HepG2 (cell line): ENCODE measurements at regions not wholly inside any gene's neighbourhood (a gene's known extent, or its start where the extent isn't known, plus 50 kb on each side); places are given as distances from the start of the nearest gene placed in this dataset.

Source experiments
- ATAC-seq: fragments of 200-7000 bp; cut with Tn5 transposase; 3 replicates; pipeline ENCODE4 v1.9.1; 2020; ENCODE audit warnings: mild to moderate bottlenecking, moderate library complexity
- BruUV-seq: library from RNA; stranded (reverse); fragments of 400-500 nt; replicated peaks from 2 replicates; lab custom pipeline; 2021; lab: Mats Ljungman, UMichigan
- CTCF ChIA-PET: fragments of 300-600 bp; formaldehyde crosslinking; extraction: SDS; loops from one replicate; lab custom pipeline; 2021; ENCODE audit warnings: low total read pairs, inconsistent platforms, low intra/inter-chr PET ratio; lab: Yijun Ruan, JAX
- POLR2A ChIA-PET: fragments of 350-600 bp; sonication (Branson Sonifier 250); formaldehyde crosslinking; loops from one replicate; lab custom pipeline; 2020; ENCODE audit warnings: antibody characterized with exemption, inconsistent platforms; lab: Yijun Ruan, JAX
- DNase-seq: peaks from one replicate; pipeline ENCODE4 v3.0.0-alpha.2; 2015; ENCODE audit warnings: low spot score
- FAIRE-seq: peaks from 3 replicates; lab custom pipeline; 2011; peaks lifted over from hg19 to GRCh38; lab: Jason Lieb, UNC
- H2AFZ ChIP-seq: one replicate; pipeline ENCODE4 v1.6.1; 2011; ENCODE audit warnings: low read length, inconsistent platforms
- H3K27ac ChIP-seq: fragments of 300-600 bp; 3 replicates; pipeline ENCODE4 v1.8.0; 2011; ENCODE audit warnings: mixed run types, mild to moderate bottlenecking, mixed read lengths, low read length, inconsistent platforms; ENCODE audit not compliant: insufficient read depth; ENCODE audit errors: extremely low read length
- H3K27me3 ChIP-seq, 2 experiments: fragments of 200-600 bp in 1 of 2; 2 replicates in 1 of 2; 3 replicates in 1 of 2; pipeline versions ENCODE4 v1.6.0 to v1.8.0; 2011; ENCODE audit warnings: low read length in 2 of 2, mild to moderate bottlenecking in 2 of 2, moderate library complexity in 2 of 2, inconsistent platforms in 1 of 2; ENCODE audit not compliant: insufficient read depth in 2 of 2, control insufficient read depth in 1 of 2
- H3K36me3 ChIP-seq, 2 experiments: fragments of 200-600 bp in 1 of 2; replicated peaks in 1 of 2; 2 replicates in 1 of 2; 3 replicates in 1 of 2; pipeline versions ENCODE4 v1.5.1 to v1.8.0; 2011; ENCODE audit warnings: low read length in 2 of 2, inconsistent platforms in 1 of 2; ENCODE audit not compliant: insufficient read depth in 2 of 2, control insufficient read depth in 1 of 2
- H3K4me1 ChIP-seq: 2 replicates; pipeline ENCODE4 v1.5.1; 2012; ENCODE audit warnings: low read length, inconsistent platforms; ENCODE audit not compliant: insufficient read depth
- H3K4me2 ChIP-seq: 2 replicates; pipeline ENCODE4 v1.6.0; 2011; ENCODE audit warnings: low read depth, low read length, inconsistent platforms
- H3K4me3 ChIP-seq, 3 experiments: fragments of 200-600 bp in 1 of 3; sonication (generic), shearing (Covaris generic) in 1 of 3; replicated peaks in 1 of 3; 2 replicates each; pipeline ENCODE4 v1.5.1; 2011 to 2016; ENCODE audit warnings: low read length in 3 of 3, inconsistent platforms in 2 of 3, low read depth in 2 of 3, mild to moderate bottlenecking in 2 of 3, control low read depth in 1 of 3, mixed read lengths in 1 of 3; ENCODE audit not compliant: insufficient read depth in 1 of 3
- H3K79me2 ChIP-seq: one replicate; pipeline ENCODE4 v1.6.1; 2011; ENCODE audit warnings: low read length, inconsistent platforms; ENCODE audit not compliant: insufficient read depth
- H3K9ac ChIP-seq: 2 replicates; pipeline ENCODE4 v1.6.0; 2011; ENCODE audit warnings: mild to moderate bottlenecking, low read depth, low read length, inconsistent platforms; ENCODE audit not compliant: insufficient read depth
- H3K9me3 ChIP-seq: 2 replicates; pipeline ENCODE4 v1.5.1; 2012; ENCODE audit warnings: mild to moderate bottlenecking, low read length
- H4K20me1 ChIP-seq: 2 replicates; pipeline ENCODE4 v1.6.0; 2011; ENCODE audit warnings: inconsistent platforms, mild to moderate bottlenecking, low read length, moderate library complexity; ENCODE audit not compliant: insufficient read depth
- KDM1A ChIP-seq: IDR thresholded peaks from 2 replicates; pipeline ENCODE4 v1.6.1; 2016; ENCODE audit warnings: missing compliant biosample characterization
- MIER2 ChIP-seq: IDR thresholded peaks from 2 replicates; pipeline ENCODE4 v1.6.1; 2016; ENCODE audit warnings: missing biosample characterization, missing genetic modification reagents
- SRSF1 ChIP-seq: fragments of 200-400 bp; formaldehyde crosslinking; optimal IDR thresholded peaks from 2 replicates; pipeline ENCODE3; 2017; ENCODE audit warnings: mild to moderate bottlenecking, low read depth, low read length, moderate library complexity
- SRSF9 ChIP-seq: fragments of 200-400 bp; formaldehyde crosslinking; IDR thresholded peaks from 2 replicates; pipeline ENCODE4 v1.6.1; 2018; ENCODE audit warnings: borderline replicate concordance, mild to moderate bottlenecking, low read depth, low read length; ENCODE audit not compliant: insufficient read depth, poor library complexity, severe bottlenecking
- XRCC5 ChIP-seq: fragments of 200-400 bp; formaldehyde crosslinking; optimal IDR thresholded peaks from 2 replicates; pipeline ENCODE3; 2017; ENCODE audit warnings: mild to moderate bottlenecking, low read length
- ZNF468 ChIP-seq: sonication (generic); formaldehyde crosslinking; IDR thresholded peaks from 2 replicates; pipeline ENCODE4 v1.8.0; 2022; ENCODE audit warnings: mild to moderate bottlenecking, moderate library complexity, missing genetic modification reagents
- ZSCAN12 ChIP-seq: sonication (generic); formaldehyde crosslinking; IDR thresholded peaks from 2 replicates; pipeline ENCODE4 v1.9.0; 2021; ENCODE audit warnings: mild to moderate bottlenecking, missing genetic modification reagents
- WGBS: methylation state at CpG from one replicate; pipeline ENCODE4 v1.1.6; 2017; ENCODE audit warnings: low lambda C conversion rate; 5-methylcytosine and 5-hydroxymethylcytosine counted together
- in situ Hi-C: cut with HindIII; loops from 2 replicates; pipeline ENCODE4 v1.10.0; 2017; ENCODE audit warnings: low pct_unique_long_range_greater_than_20kb; ENCODE audit not compliant: extremely low pct_ligation_motif_present
- intact Hi-C: fragments of 100-400 bp; cut with micrococcal nuclease; formaldehyde crosslinking; loops from one replicate; pipeline ENCODE4 v1.10.0; 2022; ENCODE audit not compliant: unreplicated experiment
- TF ChIP-seq, protein P1 (sequence below): sonication (generic); formaldehyde crosslinking; IDR thresholded peaks from 2 replicates; pipeline ENCODE4 v1.9.0; 2021; ENCODE audit warnings: mild to moderate bottlenecking, missing genetic modification reagents
- TF ChIP-seq, protein P2 (sequence below): sonication (generic); formaldehyde crosslinking; IDR thresholded peaks from 2 replicates; pipeline ENCODE4 v1.4.0; 2020; ENCODE audit warnings: missing genetic modification reagents, borderline replicate concordance
- TF ChIP-seq, protein P3 (sequence below): sonication (generic); formaldehyde crosslinking; IDR thresholded peaks from 2 replicates; pipeline ENCODE4 v1.8.0; 2022; ENCODE audit warnings: low read depth, missing genetic modification reagents
- TF ChIP-seq, protein P4 (sequence below): sonication (generic); formaldehyde crosslinking; IDR thresholded peaks from 2 replicates; pipeline ENCODE4; 2020; ENCODE audit warnings: missing genetic modification reagents, mild to moderate bottlenecking, borderline replicate concordance

DNA sequence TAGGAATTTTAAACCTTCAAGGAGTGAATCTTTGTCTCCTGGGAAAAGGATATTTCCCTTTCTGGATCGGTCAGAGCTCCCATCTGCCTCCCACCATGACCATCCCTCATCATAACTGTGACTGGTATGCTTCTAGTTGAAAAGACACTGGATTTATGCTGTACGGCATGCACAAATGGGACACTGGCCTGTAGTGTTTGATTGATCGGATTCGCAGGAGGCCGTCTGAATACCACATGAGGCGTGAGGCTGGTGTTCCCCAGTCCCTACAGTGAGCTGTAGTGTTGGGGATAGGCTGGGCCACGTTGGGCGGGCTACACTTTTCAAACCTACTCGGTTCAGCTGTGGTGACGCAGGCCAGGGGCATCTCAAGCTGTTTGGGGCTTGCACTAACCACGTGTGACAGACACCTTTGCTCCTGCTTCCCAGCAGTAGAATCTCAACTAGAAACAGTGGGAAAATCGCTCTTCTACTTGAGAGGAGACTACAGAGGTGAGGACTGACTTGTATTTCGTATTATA, 101.8 kb downstream of the MID1IP1 start:
- no peak for DNase-seq
- H3K4me1 ChIP-seq, result no peaks in the 10 kb centered on the region
- POLR2A ChIA-PET, result no interaction called here
- H3K9me3 ChIP-seq, result no peaks in the 10 kb centered on the region
- in situ Hi-C loops (no loop called here), intact Hi-C loops (no loop called here)
- no peaks in the 10 kb centered on the region for H3K36me3 ChIP-seq
- no peak for ATAC-seq
- H3K79me2 ChIP-seq, result no peaks in the 10 kb centered on the region
- no peak overlapping the region for H3K4me3 ChIP-seq
- no TSS peak for BruUV-seq
- no peak for FAIRE-seq
- no peak overlapping the region for H3K27ac ChIP-seq
- H3K4me2 ChIP-seq, result no peak overlapping the region
- no peaks in the 10 kb centered on the region for H3K27me3 ChIP-seq
- no peak overlapping the region for H2AFZ ChIP-seq
- CTCF ChIA-PET, result no interaction called here
- H4K20me1 ChIP-seq, result no peaks in the 10 kb centered on the region
- 0% methylated on average over 3 of the region's 13 CpGs for WGBS
- H3K9ac ChIP-seq, result no peak overlapping the region
- TF ChIP-seq, protein P1, sequence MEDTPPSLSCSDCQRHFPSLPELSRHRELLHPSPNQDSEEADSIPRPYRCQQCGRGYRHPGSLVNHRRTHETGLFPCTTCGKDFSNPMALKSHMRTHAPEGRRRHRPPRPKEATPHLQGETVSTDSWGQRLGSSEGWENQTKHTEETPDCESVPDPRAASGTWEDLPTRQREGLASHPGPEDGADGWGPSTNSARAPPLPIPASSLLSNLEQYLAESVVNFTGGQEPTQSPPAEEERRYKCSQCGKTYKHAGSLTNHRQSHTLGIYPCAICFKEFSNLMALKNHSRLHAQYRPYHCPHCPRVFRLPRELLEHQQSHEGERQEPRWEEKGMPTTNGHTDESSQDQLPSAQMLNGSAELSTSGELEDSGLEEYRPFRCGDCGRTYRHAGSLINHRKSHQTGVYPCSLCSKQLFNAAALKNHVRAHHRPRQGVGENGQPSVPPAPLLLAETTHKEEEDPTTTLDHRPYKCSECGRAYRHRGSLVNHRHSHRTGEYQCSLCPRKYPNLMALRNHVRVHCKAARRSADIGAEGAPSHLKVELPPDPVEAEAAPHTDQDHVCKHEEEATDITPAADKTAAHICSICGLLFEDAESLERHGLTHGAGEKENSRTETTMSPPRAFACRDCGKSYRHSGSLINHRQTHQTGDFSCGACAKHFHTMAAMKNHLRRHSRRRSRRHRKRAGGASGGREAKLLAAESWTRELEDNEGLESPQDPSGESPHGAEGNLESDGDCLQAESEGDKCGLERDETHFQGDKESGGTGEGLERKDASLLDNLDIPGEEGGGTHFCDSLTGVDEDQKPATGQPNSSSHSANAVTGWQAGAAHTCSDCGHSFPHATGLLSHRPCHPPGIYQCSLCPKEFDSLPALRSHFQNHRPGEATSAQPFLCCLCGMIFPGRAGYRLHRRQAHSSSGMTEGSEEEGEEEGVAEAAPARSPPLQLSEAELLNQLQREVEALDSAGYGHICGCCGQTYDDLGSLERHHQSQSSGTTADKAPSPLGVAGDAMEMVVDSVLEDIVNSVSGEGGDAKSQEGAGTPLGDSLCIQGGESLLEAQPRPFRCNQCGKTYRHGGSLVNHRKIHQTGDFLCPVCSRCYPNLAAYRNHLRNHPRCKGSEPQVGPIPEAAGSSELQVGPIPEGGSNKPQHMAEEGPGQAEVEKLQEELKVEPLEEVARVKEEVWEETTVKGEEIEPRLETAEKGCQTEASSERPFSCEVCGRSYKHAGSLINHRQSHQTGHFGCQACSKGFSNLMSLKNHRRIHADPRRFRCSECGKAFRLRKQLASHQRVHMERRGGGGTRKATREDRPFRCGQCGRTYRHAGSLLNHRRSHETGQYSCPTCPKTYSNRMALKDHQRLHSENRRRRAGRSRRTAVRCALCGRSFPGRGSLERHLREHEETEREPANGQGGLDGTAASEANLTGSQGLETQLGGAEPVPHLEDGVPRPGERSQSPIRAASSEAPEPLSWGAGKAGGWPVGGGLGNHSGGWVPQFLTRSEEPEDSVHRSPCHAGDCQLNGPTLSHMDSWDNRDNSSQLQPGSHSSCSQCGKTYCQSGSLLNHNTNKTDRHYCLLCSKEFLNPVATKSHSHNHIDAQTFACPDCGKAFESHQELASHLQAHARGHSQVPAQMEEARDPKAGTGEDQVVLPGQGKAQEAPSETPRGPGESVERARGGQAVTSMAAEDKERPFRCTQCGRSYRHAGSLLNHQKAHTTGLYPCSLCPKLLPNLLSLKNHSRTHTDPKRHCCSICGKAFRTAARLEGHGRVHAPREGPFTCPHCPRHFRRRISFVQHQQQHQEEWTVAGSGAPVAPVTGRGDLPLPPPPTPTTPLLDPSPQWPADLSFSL (CRISPR knock-in tag), result no peak
- TF ChIP-seq XRCC5, result no peak
- TF ChIP-seq SRSF1, result no peak
- TF ChIP-seq ZSCAN12 (CRISPR knock-in tag), result no peak
- TF ChIP-seq SRSF9, result no peak
- no peak for TF ChIP-seq MIER2 (CRISPR knock-in tag)
- TF ChIP-seq, protein P2, sequence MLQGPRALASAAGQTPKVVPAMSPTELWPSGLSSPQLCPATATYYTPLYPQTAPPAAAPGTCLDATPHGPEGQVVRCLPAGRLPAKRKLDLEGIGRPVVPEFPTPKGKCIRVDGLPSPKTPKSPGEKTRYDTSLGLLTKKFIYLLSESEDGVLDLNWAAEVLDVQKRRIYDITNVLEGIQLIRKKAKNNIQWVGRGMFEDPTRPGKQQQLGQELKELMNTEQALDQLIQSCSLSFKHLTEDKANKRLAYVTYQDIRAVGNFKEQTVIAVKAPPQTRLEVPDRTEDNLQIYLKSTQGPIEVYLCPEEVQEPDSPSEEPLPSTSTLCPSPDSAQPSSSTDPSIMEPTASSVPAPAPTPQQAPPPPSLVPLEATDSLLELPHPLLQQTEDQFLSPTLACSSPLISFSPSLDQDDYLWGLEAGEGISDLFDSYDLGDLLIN, result no peak
- TF ChIP-seq, protein P3, sequence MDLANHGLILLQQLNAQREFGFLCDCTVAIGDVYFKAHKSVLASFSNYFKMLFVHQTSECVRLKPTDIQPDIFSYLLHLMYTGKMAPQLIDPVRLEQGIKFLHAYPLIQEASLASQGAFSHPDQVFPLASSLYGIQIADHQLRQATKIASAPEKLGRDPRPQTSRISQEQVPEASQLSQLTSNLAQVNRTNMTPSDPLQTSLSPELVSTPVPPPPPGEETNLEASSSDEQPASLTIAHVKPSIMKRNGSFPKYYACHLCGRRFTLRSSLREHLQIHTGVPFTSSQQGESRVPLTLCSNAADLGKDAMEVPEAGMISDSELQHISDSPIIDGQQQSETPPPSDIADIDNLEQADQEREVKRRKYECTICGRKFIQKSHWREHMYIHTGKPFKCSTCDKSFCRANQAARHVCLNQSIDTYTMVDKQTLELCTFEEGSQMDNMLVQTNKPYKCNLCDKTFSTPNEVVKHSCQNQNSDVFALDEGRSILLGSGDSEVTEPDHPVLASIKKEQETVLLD (CRISPR knock-in tag), result no peak
- TF ChIP-seq ZNF468 (CRISPR knock-in tag), result no peak
- TF ChIP-seq KDM1A (CRISPR knock-in tag), result no peak
- TF ChIP-seq, protein P4, sequence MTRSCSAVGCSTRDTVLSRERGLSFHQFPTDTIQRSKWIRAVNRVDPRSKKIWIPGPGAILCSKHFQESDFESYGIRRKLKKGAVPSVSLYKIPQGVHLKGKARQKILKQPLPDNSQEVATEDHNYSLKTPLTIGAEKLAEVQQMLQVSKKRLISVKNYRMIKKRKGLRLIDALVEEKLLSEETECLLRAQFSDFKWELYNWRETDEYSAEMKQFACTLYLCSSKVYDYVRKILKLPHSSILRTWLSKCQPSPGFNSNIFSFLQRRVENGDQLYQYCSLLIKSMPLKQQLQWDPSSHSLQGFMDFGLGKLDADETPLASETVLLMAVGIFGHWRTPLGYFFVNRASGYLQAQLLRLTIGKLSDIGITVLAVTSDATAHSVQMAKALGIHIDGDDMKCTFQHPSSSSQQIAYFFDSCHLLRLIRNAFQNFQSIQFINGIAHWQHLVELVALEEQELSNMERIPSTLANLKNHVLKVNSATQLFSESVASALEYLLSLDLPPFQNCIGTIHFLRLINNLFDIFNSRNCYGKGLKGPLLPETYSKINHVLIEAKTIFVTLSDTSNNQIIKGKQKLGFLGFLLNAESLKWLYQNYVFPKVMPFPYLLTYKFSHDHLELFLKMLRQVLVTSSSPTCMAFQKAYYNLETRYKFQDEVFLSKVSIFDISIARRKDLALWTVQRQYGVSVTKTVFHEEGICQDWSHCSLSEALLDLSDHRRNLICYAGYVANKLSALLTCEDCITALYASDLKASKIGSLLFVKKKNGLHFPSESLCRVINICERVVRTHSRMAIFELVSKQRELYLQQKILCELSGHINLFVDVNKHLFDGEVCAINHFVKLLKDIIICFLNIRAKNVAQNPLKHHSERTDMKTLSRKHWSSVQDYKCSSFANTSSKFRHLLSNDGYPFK (CRISPR knock-in tag), result no peak
